Activated CD4-positive, alpha-beta T cell treated with anti-CD3 and anti-CD28 coated beads, Interleukin-2, amount 50 U/mL, for 16 hours (primary cell): ENCODE measurements at regions not wholly inside any gene's neighbourhood (a gene's known extent, or its start where the extent isn't known, plus 50 kb on each side); places are given as distances from the start of the nearest gene placed in this dataset.

ENCODE experiments used
- DNase-seq: peaks from one replicate; pipeline ENCODE4 v3.0.0-alpha.2; 2020

DNA sequence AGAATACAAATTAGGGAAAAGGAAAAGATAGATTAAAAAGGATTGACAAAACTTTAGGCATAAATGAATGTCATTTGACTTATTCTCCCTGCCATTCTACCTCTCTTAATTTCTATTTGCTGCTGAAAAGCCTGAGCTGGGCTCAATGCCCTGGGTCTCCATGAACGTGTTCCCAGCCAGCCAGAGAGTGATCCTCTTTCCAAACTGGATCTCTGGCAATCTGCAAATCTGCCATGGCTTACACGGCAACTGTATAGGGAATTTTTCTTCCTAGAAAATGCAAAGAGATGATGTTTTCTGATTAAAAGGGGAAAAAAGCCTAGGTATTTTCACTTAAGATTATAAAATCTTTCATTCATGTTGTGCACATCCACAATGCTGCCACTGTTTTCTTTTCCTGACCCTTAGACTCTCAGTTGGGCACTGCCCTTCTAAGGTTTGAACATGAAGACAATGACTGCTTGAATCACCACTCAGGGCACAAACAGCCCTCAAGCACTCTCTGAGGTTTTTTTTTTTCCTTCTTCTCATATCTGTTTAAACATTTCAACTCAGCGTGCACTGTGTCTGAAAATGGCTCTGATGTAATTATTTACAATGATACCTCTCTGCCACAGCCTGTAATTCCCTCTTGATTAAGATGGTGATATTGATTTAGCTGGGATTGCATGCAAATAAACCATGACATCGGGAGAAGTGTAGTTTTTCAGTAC lies 60.3 kb downstream of the DACT1 start:
- no peak for DNase-seq

DNA sequence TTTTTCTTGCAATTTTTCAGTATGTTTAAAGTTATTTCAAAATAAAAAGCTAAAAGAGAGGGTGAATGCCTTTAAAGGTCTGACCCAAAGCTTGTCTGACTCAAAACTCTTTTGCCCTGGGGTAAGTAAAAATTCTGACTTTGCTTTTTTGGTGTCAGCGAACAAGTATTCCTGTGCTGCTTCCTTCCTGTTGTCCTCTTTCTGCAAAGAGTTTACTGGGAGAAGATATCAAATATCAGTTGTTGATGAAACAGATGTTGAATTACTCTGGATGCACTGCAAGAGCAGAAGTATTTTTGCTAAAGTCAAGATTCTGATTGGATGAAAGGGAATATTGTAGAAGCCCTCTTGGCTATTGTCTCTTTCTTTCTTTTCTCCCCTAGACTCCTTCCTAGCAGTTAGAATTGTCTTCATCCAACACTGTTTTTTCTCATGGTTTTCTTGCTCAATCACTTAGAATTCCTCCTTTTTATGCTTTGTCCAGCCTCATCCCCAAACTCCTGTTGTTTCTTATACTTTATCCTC lies 62.0 kb downstream of the DACT1 start:
- DNase-seq: no peak

DNA sequence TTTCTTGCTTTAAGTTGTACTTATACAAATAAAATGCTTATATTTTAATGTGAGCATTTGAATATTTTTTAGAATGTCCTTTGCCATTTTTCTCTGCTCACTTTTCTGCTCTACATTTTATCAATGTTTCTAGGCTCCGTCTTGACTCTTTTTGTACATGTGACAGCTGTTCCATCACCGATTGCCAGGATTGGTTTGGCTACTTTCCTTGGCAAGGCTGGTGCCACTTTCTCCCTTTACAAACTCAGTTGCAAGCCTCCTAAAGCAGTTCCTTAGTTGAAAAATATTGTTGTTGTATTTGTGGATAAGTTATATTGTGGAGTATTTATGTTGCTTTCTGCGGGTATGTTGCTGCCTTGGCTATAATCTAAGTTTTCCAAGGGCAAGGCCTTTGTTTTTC lies 63.4 kb downstream of the DACT1 start:
- DNase-seq: no peak

DNA sequence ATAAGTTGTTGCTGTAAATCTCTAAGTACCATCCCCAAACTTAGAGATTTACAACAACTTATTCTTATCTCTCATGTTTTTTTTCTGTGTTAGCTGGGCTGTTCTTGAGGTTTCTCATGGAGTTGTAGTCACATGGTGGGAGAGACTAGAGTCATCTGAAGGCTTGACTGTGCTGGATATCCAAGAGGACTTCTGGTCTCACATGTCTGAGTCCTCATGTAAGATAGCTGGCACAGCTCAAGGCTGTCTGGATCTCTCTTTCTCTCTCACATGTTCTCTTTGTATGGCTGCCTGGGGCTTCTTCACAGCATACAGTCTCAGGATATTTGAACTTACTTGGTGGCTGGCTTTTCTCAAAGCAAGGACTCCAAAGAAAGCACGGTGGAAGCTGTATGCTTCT lies 63.8 kb downstream of the DACT1 start:
- DNase-seq: no peak

DNA sequence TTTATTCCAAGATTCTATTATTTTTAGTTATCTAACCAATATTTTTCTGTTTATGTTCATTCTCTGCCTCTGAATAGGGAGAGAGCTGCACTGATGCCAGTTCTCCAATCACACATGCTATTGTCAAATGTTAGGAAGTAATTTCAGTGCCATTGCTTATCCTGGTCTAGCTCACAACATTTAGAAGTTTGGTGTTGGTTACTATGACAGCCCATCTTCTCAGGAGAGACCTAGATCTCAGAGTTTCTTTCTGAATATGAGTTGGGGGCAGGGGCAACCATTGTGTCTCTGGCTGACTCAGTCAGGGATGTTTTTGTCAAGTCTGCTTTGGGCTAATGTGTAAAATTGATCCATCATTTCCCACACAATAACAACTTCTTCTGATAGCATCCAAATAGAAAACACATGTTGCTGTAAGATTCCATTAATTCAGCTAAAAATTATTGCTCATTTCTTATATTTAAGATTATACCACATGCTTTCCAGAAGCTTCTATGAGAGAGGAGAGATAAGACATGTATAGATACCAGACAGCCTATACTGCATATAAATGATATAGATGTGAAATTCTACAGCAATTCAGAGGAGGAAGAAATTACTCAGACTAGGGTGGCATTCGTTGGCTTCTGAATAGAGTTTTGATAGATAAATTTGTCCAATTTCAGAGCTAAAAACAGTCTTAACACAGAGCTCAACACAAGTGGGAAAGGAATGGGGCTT lies 64.8 kb downstream of the DACT1 start:
- DNase-seq: peak; percentile 38

DNA sequence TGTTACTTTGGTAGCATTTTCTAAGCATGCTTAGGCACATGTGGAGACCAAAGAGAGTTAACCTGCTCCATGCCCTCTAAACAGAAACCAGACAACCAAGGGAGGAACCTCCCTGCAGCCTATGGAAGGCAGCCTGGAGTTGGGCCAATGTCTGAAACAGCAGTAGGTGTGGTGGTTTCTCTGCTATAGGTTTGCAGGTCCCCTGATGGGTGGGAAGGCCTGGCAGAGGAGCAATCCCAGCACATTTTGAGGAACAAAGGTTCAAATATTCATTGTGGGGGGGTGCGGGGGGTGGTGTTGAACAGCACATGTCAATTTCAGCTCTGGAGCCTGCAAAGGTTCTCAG lies 65.4 kb downstream of the DACT1 start:
- no peak for DNase-seq

DNA sequence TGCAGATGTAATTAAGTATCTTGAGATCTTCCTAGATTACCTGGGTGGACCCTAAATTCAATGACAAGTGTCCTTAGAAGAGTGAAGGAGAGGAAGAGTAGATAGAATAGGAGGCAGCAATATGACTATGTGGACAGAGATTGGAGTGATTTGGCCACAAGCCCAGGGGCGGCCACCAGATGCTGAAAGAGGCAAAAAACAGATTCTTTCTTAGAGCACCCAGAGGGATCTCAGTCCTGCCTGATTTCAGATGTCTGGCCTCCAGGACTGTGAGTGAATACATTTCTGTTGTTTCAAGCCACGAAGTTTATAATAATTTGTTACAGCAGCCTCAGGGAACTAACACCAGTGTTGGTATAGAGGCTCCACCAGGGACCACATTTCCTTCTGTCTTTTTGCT lies 67.3 kb downstream of the DACT1 start:
- no peak for DNase-seq

DNA sequence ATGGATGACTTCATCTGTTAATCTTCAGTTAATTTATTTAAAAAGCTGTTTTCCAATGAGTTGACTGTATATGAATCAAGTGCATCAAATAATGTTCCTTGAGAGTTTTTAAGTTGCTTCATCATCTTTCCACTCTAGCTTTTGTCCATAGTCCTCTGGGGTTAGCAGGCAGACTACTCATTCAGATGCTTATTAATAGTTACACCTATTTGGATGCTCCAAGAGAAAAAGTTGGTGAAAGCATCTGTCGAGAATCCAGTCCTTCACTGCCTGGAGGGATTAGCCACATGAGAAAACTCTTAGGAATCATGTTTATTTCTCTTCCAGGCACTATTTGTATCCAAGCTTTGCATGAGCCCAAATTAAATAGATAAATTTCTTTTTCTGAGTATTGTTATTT lies 70.2 kb downstream of the DACT1 start:
- no peak for DNase-seq

DNA sequence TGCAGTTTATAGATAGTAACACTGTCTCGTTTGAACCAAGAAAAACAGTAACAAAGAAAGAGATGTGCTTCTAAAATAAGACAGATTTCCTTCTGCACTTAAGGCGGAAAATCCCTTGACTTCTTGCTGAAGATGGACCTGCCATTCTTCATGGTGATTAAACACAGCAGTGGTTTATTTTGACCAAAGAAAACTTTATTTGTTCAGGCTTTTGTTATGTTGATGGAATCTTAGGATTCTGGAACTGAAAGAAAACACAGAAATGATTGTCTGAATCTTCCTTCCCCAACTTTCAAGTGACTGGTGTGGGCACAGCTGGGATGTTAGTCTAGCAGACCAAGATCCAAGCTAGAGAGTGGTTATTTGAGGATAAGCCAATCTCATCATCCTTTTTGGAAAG lies 72.2 kb downstream of the DACT1 start:
- DNase-seq: no peak

DNA sequence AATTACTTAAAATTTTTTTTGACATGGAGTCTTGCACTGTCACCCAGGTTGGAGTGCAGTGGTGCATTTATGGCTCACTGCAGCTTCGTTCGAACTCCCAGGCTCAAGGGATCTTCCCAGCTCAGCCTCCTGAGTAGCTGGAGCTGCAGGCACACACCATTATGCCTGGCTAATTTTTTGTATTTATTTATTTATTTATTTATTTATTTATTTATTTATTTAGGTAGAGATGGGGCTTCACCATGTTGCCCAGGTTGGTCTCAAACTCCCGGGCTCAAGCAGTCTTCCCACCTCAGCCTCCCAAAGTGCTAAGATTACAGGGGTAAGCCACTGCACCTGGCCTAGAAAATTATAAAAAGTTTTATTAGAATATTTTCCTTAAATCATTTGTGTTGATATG lies 73.6 kb downstream of the DACT1 start:
- DNase-seq: no peak

DNA sequence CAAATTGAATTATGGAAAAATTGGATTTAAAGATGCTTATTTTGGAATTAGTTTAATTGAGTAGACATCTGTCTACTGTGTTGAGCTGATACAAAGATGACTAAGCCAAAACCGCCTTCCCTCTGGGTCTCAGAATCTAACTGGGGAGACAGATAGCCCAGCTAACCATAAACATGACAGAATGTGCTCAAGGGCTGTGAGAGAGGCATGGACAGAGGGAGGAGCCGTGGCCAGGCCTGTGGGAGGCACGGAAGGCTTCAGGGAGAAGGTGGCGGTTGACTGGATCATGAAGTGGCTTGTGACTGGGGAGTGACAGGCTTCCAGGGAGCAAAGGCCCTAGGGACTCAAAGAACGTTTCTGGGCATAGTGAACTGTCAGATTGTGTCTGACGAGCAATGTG lies 74.6 kb downstream of the DACT1 start:
- no peak for DNase-seq

DNA sequence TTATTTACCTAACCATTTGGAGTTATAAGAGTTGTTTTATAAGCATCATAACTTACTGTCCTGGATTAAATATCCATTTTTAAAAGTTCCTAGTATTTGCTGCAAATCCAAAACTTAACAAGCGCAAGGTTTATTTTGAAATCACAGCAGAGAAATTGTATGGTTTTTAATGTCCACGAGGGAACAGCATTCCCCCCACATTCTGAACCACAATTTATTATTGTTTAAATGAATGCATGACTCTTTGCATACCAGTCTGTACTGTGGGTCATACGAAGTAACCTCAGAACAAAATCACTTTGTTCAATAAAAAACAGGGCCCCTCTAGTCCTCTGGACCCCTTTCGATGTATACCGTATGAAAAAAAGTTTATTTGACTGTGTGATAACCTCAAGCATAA lies 75.9 kb downstream of the DACT1 start:
- no peak for DNase-seq

DNA sequence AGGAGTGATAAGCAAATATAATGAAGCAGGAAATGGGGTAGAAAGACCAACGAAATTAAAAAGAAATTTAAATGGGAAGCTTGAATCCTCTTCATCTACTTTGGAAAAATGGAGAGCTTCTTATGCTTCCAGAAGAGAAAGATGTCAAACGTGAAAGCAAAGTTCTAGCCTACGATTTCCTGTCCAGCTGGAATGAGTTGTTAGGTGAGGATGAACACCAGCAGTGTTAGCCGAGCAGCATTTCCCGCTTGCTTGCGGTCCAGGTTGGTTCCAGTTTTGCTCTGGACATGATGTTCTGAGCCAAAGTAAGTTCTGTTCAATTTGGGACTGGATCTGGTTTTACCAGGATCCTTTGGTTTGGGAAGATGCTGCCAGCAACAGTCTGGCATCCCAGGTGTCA lies 78.9 kb downstream of the DACT1 start:
- DNase-seq: no peak

DNA sequence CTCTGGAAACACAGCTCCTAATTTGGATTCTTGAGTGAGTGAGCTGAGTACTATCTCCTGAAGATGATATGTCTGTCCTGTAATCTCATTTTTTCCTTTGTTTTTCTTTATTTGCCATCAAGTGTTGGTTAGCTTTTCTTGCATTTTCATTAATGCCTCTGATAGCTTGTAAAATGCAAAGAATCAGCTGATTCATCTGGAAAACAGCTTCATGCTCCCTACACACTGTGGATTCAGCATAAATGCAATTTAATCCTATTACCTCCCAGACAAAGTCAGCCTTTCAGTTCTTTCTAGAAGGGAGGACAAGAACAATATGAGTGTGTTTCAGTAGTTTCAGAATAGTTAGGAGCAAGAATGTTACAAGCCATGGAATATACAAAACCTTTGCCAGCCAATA lies 79.4 kb downstream of the DACT1 start:
- no peak for DNase-seq

DNA sequence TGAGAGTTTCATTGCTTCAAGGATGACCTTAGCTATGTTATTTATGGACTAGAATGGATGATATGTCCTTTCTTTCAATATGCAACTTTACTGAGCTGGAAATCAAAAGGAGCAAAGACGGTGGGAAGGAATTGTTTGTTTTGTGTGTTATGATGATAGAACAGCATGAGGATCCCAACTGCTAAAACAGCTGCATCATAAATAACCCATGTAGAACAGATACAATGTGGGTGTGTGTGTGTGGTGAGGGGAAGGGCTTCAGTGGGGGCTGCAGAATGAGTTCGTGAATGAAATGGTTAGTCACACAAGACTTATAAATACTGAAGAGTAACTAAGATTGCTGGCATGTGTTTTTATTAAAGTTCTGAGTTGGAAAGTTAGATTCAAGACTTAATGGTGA lies 80.1 kb downstream of the DACT1 start:
- no peak for DNase-seq

DNA sequence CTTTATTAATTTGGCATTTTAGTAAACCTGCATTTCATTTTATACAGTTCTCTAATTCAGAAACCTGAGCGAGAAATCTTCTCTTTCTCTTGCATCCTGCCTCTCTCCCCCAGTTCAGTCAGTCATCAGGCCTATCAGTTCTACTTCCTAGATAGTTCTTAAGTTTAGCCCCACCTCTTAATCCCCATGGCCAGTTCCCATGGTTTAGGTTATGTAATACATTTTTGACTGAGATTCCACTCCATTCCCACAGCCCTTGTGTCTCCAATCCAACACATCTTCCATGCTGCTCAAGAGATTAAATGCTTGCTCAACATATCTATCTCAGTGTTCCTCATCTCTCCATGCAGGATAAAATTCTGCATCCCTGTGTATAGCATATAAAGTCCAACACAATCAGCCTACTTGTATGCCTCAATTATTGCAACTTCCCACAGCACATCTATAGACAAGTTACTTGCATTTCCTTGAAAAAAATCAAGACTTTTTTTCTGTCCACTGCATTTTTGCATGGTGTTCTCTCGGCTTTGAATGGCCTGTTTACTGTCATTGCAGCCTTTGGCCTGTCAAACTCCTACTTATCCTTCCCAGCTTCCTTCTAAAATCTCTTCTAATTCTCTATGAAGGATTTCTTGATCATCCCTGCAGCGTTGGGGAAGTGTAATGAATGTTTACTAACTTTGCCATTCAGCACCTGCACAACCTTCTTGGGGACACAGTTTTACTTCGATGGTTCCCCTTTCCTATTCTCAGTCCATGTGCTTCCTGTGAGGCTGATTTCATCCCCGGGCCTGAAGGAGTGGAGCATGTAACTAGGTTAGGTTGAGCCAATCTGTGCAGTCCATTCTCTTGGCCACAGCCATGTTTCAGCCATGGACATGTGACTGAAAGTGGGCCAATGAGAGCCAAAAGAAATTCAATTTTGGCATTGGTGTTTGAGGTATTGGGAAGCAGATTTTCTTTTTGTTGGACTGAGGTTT lies 80.8 kb downstream of the DACT1 start:
- DNase-seq: no peak

DNA sequence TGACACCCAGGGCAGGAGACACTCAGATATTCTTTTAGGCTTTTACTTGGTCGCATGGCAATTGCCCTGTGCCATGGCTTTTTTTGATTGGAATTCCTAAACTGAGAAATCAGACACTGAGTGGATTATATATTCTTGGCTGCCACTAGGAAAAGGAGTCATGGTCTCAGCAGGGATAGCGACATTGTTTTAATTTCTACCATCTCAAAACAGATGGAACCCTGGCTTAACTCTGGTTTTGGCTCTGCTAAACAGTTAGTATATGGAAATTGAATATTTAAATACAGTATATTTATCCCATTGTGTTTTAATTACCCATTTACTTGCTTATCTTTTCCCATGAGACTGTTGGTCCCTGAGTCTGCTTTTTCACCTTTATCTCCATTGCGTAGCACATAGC lies 84.0 kb downstream of the DACT1 start:
- DNase-seq: no peak

DNA sequence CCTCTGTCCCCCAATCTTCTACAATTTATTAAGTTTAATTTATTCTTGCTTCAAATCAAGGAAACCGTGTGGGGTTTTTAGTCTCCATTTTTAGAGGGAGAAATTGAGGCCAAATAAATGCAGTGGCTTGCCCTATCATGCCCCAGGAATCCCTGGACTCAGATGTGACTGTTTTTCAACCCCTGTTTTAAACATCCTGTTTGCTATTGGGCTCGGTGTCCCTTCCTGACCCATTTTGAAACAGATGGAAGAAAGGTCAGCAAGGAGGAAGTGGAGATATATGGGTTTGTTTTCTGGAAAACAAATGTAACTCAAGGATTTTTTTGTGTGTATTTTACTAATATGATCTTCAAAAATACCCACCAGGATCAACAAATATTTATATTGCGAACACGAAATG lies 84.7 kb downstream of the DACT1 start:
- DNase-seq: no peak

DNA sequence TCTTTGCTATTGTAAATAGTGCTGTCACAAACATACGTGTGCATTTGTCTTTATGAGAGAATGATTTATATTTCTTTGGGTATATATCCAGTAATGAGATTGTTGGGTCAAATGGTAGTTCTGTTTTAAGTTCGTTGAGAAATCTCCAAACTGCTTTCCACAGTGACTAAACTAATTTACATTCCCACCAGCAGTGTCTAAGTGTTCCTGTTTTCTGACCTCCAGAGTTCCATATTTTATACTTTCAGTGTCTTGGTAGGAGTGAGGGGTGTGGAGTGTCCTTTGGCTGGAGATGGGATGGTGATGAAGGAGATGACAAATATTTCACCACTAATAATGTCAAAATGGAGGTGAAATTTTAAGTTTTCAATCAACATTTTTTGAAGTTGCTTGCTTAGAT lies 86.4 kb downstream of the DACT1 start:
- DNase-seq: no peak

DNA sequence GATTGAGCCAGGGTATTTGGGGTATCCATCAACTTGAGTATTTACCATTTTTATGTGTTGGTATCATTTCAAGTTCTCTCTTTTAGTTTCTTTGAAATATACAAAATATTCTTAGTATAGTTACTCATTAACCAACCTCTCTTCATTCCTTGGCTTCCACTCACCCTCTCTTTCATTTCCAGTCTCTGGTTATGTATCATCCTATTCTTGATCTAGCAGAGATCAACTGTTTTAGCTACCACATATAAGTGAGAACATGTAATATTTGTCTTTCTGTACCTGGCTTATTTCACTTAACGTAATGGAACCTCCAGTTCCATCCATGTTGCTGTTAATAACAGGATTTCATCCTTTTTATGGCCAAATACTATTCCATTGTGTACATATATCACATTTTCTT lies 86.9 kb downstream of the DACT1 start:
- DNase-seq: peak; percentile 15

DNA sequence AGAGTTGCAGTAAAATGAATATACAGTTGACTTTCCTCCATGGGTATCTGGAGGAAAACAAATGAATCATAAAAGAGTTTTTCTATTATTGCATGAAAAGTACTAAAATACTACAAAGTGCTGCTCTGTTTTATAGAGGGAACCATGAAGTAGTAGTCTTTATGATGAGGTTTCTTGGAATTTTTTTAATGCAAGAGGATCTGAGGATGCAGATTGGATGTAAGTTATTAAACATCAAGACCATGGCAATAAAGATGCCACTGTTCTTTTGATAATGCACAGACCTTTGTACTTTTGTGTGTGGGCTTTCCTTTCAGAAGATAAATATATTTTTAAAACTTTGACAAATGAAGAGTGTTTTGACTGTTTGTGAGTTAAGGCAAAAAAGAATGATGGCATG lies 87.5 kb downstream of the DACT1 start:
- no peak for DNase-seq

DNA sequence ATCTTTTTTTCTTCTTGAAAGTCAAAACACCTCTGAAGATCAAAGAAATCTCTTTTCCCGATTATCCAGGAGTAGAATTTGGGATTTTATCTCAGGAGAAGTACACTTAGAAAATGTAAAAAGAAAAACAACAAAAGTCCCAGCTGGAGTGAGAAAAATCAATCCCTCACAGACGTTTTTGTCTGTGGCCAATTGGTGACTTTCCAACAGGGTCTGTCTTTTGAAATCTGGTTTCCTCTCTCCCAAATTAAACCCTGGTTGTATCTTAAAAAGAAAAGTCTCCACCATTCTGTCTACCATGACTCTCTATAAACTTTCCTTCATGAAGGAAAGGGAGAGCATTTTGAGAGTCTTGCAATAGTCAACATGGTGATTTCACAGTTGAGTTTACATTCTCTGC lies 88.1 kb downstream of the DACT1 start:
- no peak for DNase-seq

DNA sequence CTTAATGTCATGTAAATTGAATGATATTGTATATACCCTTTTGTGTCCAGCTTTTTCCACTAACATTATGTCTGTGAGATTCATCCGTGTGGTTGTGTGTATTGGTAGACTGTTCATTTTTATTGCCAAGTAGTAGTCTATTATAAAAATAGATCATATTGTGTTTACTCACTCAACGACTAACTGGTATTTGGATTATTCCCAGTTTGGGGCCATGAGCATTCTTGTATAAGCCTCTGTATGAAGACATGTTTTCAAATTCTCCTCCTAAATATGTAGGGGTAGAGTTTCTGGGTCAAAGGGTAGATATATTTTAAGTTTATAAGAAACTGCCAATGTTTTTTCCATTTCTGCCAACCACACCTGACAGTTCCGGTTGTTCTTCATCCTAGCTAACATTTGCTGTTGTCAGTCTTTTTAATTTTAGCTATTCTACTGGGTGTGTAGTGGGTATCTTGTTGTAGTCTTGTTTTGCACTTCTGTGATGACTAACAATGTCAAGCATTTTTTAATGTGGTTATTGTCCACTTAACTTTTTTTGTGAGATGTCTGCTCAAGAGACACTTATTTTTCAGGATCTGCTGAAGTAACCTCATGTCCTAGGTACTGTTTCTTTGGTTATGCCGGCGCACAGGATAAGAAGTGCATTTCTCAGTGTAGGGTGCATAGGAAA lies 93.2 kb downstream of the DACT1 start:
- DNase-seq: no peak
